ENCODE measurements at regions not wholly inside any gene's neighbourhood (a gene's known extent, or its start where the extent isn't known, plus 50 kb on each side); places are given as distances from the start of the nearest gene placed in this dataset.
A peak's percentile ranks its signal among the peaks of the same experiment; 100 is the strongest.

DNA sequence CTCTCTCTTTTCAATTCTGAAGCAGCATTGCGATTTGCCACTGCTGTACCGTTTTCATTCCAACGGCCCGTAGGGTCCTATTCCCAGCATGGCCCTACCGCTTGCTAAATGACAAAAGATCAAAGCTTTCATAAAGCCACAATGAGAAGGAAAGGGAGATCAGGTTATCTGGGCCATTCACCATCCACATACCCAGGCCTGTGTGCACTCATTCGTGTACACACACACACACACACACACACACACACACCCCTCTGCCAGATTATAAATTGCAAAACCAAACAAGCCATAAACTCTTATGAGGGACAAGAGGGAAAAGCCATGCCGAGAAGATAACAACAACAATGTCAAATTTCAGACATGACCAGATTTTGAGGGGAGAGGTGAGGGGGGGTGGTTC lies 282.3 kb downstream of the BCL11A start:
- no peaks in the 10 kb centered on the region for H3K27me3 ChIP-seq (ENCODE audit: control insufficient read depth in 1 of 2, insufficient read depth in 2 of 2, low read length in 2 of 2)
- H3K9me3 ChIP-seq (ENCODE audit: control insufficient read depth in 2 of 2, insufficient read depth in 1 of 2, low read depth in 1 of 2, low read length in 1 of 2): peaks cover 4% of the 10 kb centered on the region in 2 donors
- no peaks in the 10 kb centered on the region for H3K36me3 ChIP-seq (ENCODE audit: control insufficient read depth in 2 of 2, insufficient read depth in 2 of 2, low read length in 1 of 2)
- no peak overlapping the region for H3K27ac ChIP-seq (ENCODE audit: low read depth in 2 of 2, low read length in 1 of 2)
- H3K4me3 ChIP-seq (ENCODE audit: low read depth in 1 of 2, low read length in 2 of 2): no peak overlapping the region
- H3K4me1 ChIP-seq (ENCODE audit: control insufficient read depth in 2 of 2, insufficient read depth in 2 of 2, low read length in 1 of 2): no peaks in the 10 kb centered on the region
- 81 to 86% methylated on average over 7 of the region's 7 CpGs for WGBS, 2 donors

DNA sequence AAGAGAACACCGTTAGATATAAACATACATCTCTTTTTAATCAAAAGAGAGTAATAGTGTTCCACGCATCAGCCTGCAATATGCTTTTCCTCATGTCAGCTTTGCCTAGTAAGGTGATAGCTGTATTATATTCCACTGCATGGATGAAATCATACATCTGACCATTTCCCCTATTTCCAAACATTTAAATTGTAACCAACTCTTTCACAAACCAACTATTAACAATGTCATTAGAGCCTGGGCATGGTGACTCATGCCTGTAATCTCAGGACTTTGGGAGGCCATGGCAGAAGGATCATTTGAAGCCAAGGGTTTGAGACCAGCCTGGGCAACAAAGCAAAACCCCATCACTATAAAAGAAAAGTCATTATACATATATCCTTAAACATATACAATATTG lies 284.8 kb downstream of the BCL11A start:
- Histone ChIP-seq H3K27me3 (ENCODE audit: control insufficient read depth in 1 of 2, insufficient read depth in 2 of 2, low read length in 2 of 2) (no peaks in the 10 kb centered on the region), H3K9me3 (ENCODE audit: control insufficient read depth in 2 of 2, insufficient read depth in 1 of 2, low read depth in 1 of 2, low read length in 1 of 2) (peaks cover 0 to 4% of the 10 kb centered on the region in 2 donors), H3K4me1 (ENCODE audit: control insufficient read depth in 2 of 2, insufficient read depth in 2 of 2, low read length in 1 of 2) (no peaks in the 10 kb centered on the region), H3K36me3 (ENCODE audit: control insufficient read depth in 2 of 2, insufficient read depth in 2 of 2, low read length in 1 of 2) (no peaks in the 10 kb centered on the region), H3K27ac (ENCODE audit: low read depth in 2 of 2, low read length in 1 of 2) (no peak overlapping the region), H3K4me3 (ENCODE audit: low read depth in 1 of 2, low read length in 2 of 2) (no peak overlapping the region)
- WGBS, 2 donors: 92 to 96% methylated on average over 2 of the region's 2 CpGs

DNA sequence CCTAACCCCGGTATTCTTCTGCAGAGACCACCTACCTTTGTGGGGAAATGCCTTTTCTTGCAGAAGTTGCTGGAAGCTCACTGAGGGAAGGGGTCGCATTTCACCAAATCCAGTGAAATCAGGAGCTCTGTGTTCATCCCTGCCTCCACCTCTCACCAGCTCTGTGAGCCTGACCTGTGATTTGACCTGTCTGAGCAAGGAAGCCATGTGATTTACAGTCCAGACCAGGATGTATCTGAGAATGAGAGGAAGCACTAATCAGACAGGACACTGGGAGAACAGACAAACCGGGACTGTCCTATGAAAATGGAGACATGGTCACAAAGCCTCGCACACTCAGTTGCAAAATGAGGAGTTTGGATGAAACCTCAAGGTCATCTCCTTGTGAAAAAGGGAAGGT lies 285.4 kb downstream of the BCL11A start:
- H3K4me1 ChIP-seq (ENCODE audit: control insufficient read depth in 2 of 2, insufficient read depth in 2 of 2, low read length in 1 of 2): no peaks in the 10 kb centered on the region
- no peak overlapping the region for H3K4me3 ChIP-seq (ENCODE audit: low read depth in 1 of 2, low read length in 2 of 2)
- no peaks in the 10 kb centered on the region for H3K27me3 ChIP-seq (ENCODE audit: control insufficient read depth in 1 of 2, insufficient read depth in 2 of 2, low read length in 2 of 2)
- no peak overlapping the region for H3K27ac ChIP-seq (ENCODE audit: low read depth in 2 of 2, low read length in 1 of 2)
- H3K9me3 ChIP-seq (ENCODE audit: control insufficient read depth in 2 of 2, insufficient read depth in 1 of 2, low read depth in 1 of 2, low read length in 1 of 2): peaks cover 0 to 4% of the 10 kb centered on the region in 2 donors
- 82 to 86% methylated on average over 4 of the region's 4 CpGs for WGBS, 2 donors
- no peaks in the 10 kb centered on the region for H3K36me3 ChIP-seq (ENCODE audit: control insufficient read depth in 2 of 2, insufficient read depth in 2 of 2, low read length in 1 of 2)

DNA sequence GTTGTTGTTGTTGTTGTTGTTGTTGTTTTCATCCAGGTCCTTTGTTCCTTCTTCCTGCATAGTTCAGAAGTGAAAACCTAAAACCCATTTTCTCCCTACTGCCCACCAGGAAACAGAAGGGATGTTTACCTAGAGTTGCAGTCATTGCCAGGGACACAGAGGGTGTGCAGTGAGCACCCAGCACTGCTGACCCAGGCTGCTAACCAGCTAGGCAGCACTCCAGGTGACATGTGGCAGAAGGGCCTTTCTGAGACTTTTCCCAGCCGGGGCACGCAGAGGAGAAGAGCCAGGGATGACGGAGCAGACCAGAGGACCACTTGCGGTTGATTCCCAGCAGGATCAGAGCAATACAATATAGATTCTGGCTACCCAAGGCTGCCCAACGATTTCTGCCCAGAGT lies 286.3 kb downstream of the BCL11A start:
- Histone ChIP-seq H3K36me3 (ENCODE audit: control insufficient read depth in 2 of 2, insufficient read depth in 2 of 2, low read length in 1 of 2) (no peaks in the 10 kb centered on the region), H3K27me3 (ENCODE audit: control insufficient read depth in 1 of 2, insufficient read depth in 2 of 2, low read length in 2 of 2) (no peaks in the 10 kb centered on the region), H3K9me3 (ENCODE audit: control insufficient read depth in 2 of 2, insufficient read depth in 1 of 2, low read depth in 1 of 2, low read length in 1 of 2) (peaks cover 0 to 4% of the 10 kb centered on the region in 2 donors), H3K27ac (ENCODE audit: low read depth in 2 of 2, low read length in 1 of 2) (no peak overlapping the region), H3K4me3 (ENCODE audit: low read depth in 1 of 2, low read length in 2 of 2) (no peak overlapping the region), H3K4me1 (ENCODE audit: control insufficient read depth in 2 of 2, insufficient read depth in 2 of 2, low read length in 1 of 2) (peaks cover 0 to 2% of the 10 kb centered on the region in 2 donors)
- WGBS, 2 donors: 86 to 90% methylated on average over 5 of the region's 5 CpGs

DNA sequence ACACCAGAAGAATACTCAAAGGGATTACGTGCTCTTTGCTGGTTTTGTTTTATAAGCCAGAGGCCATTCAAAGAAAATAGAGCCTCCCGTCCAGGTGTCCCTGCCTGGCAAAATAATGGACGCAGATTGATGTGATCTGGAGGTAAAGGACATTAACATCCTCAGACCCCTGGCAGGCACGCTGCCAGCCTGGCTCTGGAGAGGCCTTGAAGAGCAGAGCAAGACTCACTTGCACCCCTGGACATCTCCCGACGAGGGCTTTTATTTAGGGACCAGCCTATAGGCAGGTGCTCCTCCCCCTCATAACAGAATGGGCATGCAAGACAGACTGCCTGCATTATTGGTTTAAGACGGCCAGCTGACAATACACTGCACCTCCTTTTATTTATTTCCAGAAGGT lies 291.3 kb downstream of the BCL11A start:
- H3K27ac ChIP-seq (ENCODE audit: low read depth in 2 of 2, low read length in 1 of 2): no peak overlapping the region
- WGBS, 2 donors: 51 to 67% methylated on average over 7 of the region's 7 CpGs
- H3K27me3 ChIP-seq (ENCODE audit: control insufficient read depth in 1 of 2, insufficient read depth in 2 of 2, low read length in 2 of 2): no peaks in the 10 kb centered on the region
- no peak overlapping the region for H3K4me3 ChIP-seq (ENCODE audit: low read depth in 1 of 2, low read length in 2 of 2)
- peaks cover 0 to 4% of the 10 kb centered on the region in 2 donors for H3K9me3 ChIP-seq (ENCODE audit: control insufficient read depth in 2 of 2, insufficient read depth in 1 of 2, low read depth in 1 of 2, low read length in 1 of 2)
- H3K36me3 ChIP-seq (ENCODE audit: control insufficient read depth in 2 of 2, insufficient read depth in 2 of 2, low read length in 1 of 2): no peaks in the 10 kb centered on the region
- peaks cover 0 to 2% of the 10 kb centered on the region in 2 donors for H3K4me1 ChIP-seq (ENCODE audit: control insufficient read depth in 2 of 2, insufficient read depth in 2 of 2, low read length in 1 of 2)

- 43 to 51% methylated on average over 13 of the region's 13 CpGs for WGBS, 2 donors
- H3K27me3 ChIP-seq (ENCODE audit: control insufficient read depth in 1 of 2, insufficient read depth in 2 of 2, low read length in 2 of 2): no peaks in the 10 kb centered on the region
- peaks cover 0 to 4% of the 10 kb centered on the region in 2 donors for H3K9me3 ChIP-seq (ENCODE audit: control insufficient read depth in 2 of 2, insufficient read depth in 1 of 2, low read depth in 1 of 2, low read length in 1 of 2)
- H3K4me1 ChIP-seq (ENCODE audit: control insufficient read depth in 2 of 2, insufficient read depth in 2 of 2, low read length in 1 of 2): peaks cover 0 to 2% of the 10 kb centered on the region in 2 donors
- H3K27ac ChIP-seq (ENCODE audit: low read depth in 2 of 2, low read length in 1 of 2): peak overlapping the region; percentile 81 to 90
- H3K36me3 ChIP-seq (ENCODE audit: control insufficient read depth in 2 of 2, insufficient read depth in 2 of 2, low read length in 1 of 2): no peaks in the 10 kb centered on the region
- no peak overlapping the region for H3K4me3 ChIP-seq (ENCODE audit: low read depth in 1 of 2, low read length in 2 of 2)
Measured at GRCh38 chr2:60260639-60261296, 292.7 kb downstream of the BCL11A start.

GRCh38 chr2:60259781-60260180 lies 293.7 kb downstream of the BCL11A start:
- H3K9me3 ChIP-seq (ENCODE audit: control insufficient read depth in 2 of 2, insufficient read depth in 1 of 2, low read depth in 1 of 2, low read length in 1 of 2): no peaks in the 10 kb centered on the region
- H3K27me3 ChIP-seq (ENCODE audit: control insufficient read depth in 1 of 2, insufficient read depth in 2 of 2, low read length in 2 of 2): no peaks in the 10 kb centered on the region
- peak overlapping the region in 1 of 2 donors; percentile 46 for H3K27ac ChIP-seq (ENCODE audit: low read depth in 2 of 2, low read length in 1 of 2)
- 97 to 98% methylated on average over 1 of the region's 1 CpG for WGBS, 2 donors
- no peak overlapping the region for H3K4me3 ChIP-seq (ENCODE audit: low read depth in 1 of 2, low read length in 2 of 2)
- no peaks in the 10 kb centered on the region for H3K36me3 ChIP-seq (ENCODE audit: control insufficient read depth in 2 of 2, insufficient read depth in 2 of 2, low read length in 1 of 2)
- H3K4me1 ChIP-seq (ENCODE audit: control insufficient read depth in 2 of 2, insufficient read depth in 2 of 2, low read length in 1 of 2): peaks cover 0 to 2% of the 10 kb centered on the region in 2 donors

- Histone ChIP-seq H3K27me3 (ENCODE audit: control insufficient read depth in 1 of 2, insufficient read depth in 2 of 2, low read length in 2 of 2) (no peaks in the 10 kb centered on the region), H3K4me3 (ENCODE audit: low read depth in 1 of 2, low read length in 2 of 2) (no peak overlapping the region), H3K4me1 (ENCODE audit: control insufficient read depth in 2 of 2, insufficient read depth in 2 of 2, low read length in 1 of 2) (no peaks in the 10 kb centered on the region), H3K36me3 (ENCODE audit: control insufficient read depth in 2 of 2, insufficient read depth in 2 of 2, low read length in 1 of 2) (no peaks in the 10 kb centered on the region), H3K27ac (ENCODE audit: low read depth in 2 of 2, low read length in 1 of 2) (no peak overlapping the region), H3K9me3 (ENCODE audit: control insufficient read depth in 2 of 2, insufficient read depth in 1 of 2, low read depth in 1 of 2, low read length in 1 of 2) (no peaks in the 10 kb centered on the region)
- 49 to 54% methylated on average over 6 of the region's 6 CpGs for WGBS, 2 donors
Measured at GRCh38 chr2:60252581-60253150, 300.8 kb downstream of the BCL11A start.

DNA sequence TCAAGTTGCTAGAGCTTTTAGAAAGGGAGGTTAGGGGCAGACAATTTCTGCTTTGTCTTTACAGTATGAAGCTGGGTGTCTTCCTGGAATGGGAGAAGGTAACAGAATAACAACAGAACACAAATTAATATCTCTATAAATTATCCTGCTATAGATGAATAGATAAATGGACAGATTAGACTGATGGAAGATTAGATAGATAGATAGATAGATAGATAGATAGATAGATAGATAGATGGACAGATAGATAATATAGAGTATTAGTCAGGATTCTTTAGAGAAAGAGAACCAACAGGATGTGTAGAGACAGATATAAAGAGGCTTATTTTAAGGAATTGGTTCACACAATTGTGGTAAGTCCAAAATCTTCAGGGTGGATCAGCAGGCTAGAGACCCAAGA lies 302.2 kb downstream of the BCL11A start:
- Histone ChIP-seq H3K9me3 (ENCODE audit: control insufficient read depth in 2 of 2, insufficient read depth in 1 of 2, low read depth in 1 of 2, low read length in 1 of 2) (no peaks in the 10 kb centered on the region), H3K27ac (ENCODE audit: low read depth in 2 of 2, low read length in 1 of 2) (no peak overlapping the region), H3K4me3 (ENCODE audit: low read depth in 1 of 2, low read length in 2 of 2) (no peak overlapping the region), H3K4me1 (ENCODE audit: control insufficient read depth in 2 of 2, insufficient read depth in 2 of 2, low read length in 1 of 2) (no peaks in the 10 kb centered on the region), H3K27me3 (ENCODE audit: control insufficient read depth in 1 of 2, insufficient read depth in 2 of 2, low read length in 2 of 2) (no peaks in the 10 kb centered on the region), H3K36me3 (ENCODE audit: control insufficient read depth in 2 of 2, insufficient read depth in 2 of 2, low read length in 1 of 2) (no peaks in the 10 kb centered on the region)

DNA sequence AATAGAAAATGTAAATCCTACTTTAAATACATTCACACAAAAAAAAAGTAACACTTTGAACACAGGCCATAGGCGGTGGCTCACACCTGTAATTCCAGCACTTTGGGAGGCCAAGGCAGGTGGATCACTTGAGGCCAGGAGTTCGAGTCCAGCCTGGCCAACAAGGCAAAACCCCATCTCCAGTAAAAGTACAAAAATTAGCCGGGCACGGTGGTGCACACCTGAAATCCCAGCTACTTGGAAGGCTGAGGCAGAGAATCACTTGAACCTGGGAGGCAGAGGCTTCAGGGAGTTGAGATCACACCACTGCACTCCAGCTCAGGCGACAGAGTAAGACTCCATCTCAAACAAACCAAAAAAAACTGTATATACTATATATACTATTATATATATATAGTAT lies 303.6 kb downstream of the BCL11A start:
- Histone ChIP-seq H3K4me3 (ENCODE audit: low read depth in 1 of 2, low read length in 2 of 2) (no peak overlapping the region), H3K36me3 (ENCODE audit: control insufficient read depth in 2 of 2, insufficient read depth in 2 of 2, low read length in 1 of 2) (no peaks in the 10 kb centered on the region), H3K4me1 (ENCODE audit: control insufficient read depth in 2 of 2, insufficient read depth in 2 of 2, low read length in 1 of 2) (no peaks in the 10 kb centered on the region), H3K27me3 (ENCODE audit: control insufficient read depth in 1 of 2, insufficient read depth in 2 of 2, low read length in 2 of 2) (no peaks in the 10 kb centered on the region), H3K9me3 (ENCODE audit: control insufficient read depth in 2 of 2, insufficient read depth in 1 of 2, low read depth in 1 of 2, low read length in 1 of 2) (no peaks in the 10 kb centered on the region), H3K27ac (ENCODE audit: low read depth in 2 of 2, low read length in 1 of 2) (no peak overlapping the region)
- WGBS, 2 donors: 84 to 91% methylated on average over 5 of the region's 5 CpGs
